Sciatic nerve (tissue), 2 donors: ENCODE measurements at regions not wholly inside any gene's neighbourhood (a gene's known extent, or its start where the extent isn't known, plus 50 kb on each side); places are given as distances from the start of the nearest gene placed in this dataset.
"Not testable (repeated sequence)": the region's sequence is repeated elsewhere in the genome, so short reads cannot be mapped to it uniquely, and the experiment has no call there.

ENCODE experiments used
- ATAC-seq: fragments of 200-7000 bp; cut with Tn5 transposase; one replicate; pipeline ENCODE4 v1.9.1; 2020; ENCODE audit warnings: mild to moderate bottlenecking, moderate library complexity
- DNase-seq: peaks from one replicate; pipeline ENCODE4 v3.0.0-alpha.2; 2020; ENCODE audit warnings: low spot score
- intact Hi-C: fragments of 100-400 bp; cut with DNase I; formaldehyde crosslinking; loops from one replicate; pipeline ENCODE4 v1.14.2; 2022
- donor health status: DM: no; HTN: no; CAD: no.
- donor health status: DM: no; HTN: no; CAD: no.

DNA sequence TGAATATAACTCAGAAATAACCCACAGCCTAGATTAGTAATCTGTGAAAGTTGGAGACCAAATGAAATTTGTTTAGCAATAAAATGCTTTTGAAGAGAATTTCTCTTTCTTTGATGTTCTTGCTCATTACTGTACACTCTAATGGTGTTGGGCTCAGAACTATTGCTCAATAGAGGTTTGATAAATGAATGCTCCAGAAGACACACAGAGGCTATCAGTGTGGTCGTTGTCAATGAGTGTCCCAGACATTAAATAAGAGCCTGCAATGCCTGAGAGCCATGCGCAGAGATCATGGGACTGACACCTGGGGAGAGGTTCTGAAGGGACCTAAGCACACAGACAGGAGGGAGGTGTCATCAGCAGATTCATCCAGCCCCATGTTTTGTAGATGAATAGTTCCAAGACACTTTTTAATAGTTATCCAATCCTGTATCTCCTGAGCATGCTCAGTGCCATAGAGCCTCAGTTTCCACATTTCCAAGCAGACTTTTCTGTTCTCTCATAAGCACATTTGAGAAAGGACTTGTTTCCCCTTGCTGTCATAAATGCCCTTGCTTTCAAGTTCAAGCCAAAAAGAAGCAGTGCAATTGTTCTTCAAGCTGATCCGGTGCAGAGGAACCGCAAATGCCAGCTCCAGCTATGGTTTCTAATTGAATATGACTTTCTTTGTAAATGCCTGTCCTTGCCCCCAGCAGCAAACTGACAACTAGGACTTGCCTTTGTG lies 306.2 kb upstream of the PLGLB1 start:
- intact Hi-C loops, result not testable (repeated sequence)

DNA sequence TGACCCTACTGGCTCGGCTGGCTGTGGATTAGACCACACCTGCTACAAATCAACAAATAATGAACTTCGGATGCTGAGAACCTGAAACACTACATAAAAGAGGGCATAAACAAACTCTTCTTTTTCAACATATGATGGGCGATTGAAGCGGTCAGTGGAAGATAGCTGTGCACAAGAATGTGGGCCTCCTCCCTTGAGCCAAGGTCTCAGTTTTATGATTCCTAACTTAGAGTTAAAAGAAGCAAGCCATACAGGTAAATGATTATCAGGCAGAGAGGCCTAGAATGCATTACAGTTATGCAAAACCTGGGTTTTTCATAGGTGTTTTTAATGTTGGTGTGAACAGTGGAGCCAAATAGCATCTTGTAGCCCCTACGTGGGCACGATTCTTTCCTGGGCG lies 307.9 kb upstream of the PLGLB1 start:
- ATAC-seq, DNase-seq, intact Hi-C loops: not testable (repeated sequence)

More for the DNA sequence above, 306.2 kb upstream of the PLGLB1 start:
- ATAC-seq, DNase-seq: not testable (repeated sequence)

DNA sequence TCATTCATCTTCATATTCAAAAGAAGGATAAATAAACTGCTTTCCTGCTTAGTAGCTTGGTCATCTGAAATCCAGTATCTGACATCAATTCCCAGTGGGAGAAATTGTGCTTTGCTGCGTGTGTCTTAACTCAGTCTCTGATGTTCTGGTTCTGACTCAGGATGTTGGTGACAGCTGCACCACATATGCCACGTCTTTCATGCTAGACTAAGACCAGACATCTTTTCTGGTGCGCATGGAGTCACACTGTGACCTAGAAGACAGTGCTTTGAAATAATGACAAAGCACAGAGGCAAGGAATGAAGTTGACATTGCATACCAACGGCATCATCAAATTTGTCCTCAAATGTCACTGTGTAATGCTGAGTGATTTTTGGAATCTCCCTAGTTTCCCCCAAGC lies 308.8 kb upstream of the PLGLB1 start:
- DNase-seq, ATAC-seq, intact Hi-C loops: not testable (repeated sequence)

DNA sequence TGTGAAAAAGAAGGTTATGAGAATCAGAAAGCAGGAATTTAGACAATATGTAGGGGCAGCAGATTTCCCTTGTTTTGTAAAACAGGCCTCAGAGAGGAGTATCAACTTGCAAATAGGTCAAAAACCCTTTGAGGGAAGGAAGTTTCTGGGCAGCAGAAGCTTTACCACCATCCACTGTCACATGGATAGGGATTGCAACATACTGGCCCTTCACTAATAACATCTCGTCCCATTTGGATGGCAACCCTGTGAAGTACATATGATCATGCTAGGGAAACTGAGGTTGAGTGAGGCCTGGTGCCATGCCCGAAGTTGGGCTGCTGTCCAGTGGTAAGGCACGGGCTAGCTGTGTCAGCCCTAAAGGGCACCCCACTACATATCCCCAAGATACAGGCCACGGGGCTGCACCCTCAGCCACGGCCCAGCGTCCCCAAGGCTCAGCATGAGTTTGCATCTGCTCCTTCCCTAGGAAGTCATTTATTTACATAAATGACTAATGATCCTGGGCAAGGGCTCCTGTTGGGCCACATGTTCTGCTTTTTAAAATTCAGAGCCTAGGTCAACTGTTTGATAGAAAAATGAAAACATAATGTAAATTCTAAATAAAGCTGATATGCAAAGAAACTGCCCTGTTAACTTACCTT lies 310.4 kb upstream of the PLGLB1 start:
- intact Hi-C loops, DNase-seq: not testable (repeated sequence)
- peak; percentile 58 for ATAC-seq

DNA sequence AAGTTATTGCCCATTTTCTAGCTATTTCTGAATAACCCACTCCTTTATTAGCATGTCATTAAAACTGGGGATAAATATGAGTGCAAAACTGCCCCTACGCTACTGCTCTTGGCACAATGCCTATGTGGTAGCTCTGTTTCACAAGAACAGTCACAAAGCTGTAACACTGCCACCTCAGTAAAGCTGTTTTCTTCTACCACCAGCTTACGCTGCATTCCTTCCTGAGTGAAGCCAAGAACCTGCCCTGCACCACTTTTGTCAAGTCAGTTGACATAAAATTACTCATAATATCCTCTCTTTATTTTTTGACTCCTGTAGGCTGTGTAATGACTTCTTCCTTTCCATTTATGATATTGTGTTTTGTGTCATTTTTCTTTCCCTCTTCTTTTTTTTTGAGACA lies 313.2 kb upstream of the PLGLB1 start:
- ATAC-seq, intact Hi-C loops, DNase-seq: not testable (repeated sequence)

DNA sequence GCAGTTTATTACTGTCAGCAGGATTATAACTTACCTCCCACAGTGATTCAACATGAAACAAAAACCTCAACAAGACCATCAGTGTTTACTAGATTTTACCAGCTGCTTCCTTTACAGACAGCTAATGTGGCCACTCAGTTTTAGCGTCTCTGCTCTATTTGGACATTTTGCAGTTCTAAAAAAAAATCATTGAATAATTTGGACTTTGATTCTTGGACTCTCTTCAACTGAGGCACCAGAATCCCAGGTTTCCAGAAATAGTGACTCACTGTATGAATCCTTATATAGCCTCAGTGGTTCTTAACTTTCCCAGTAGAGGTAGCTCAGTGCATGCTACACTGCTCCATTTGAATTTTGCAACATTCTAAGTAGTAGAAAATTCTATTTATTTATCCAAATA lies 317.4 kb upstream of the PLGLB1 start:
- DNase-seq, intact Hi-C loops: not testable (repeated sequence)
- peak; percentile 34 for ATAC-seq

DNA sequence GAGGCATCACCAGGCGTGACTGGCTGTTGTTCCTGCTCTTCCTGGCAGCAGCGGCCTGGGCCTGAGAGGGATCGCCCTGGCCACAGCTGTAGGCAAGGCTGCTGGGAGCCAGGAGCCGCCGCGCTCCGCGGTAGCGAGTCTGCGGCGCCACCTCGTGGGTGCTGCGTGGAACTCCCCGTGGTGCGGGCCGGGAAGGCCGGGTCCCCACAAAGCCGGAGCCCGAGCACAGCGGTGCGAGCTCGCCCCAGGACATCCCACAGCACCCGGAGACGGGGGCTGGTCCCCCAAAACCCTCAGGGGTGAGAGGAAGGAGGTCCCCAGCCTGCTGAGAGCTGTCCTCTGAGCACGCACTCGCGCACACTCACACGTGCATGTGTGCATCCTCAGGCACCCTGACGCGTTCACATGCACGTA lies 320.0 kb upstream of the PLGLB1 start:
- ATAC-seq, intact Hi-C loops: not testable (repeated sequence)
- DNase-seq, result peak; percentile 84

DNA sequence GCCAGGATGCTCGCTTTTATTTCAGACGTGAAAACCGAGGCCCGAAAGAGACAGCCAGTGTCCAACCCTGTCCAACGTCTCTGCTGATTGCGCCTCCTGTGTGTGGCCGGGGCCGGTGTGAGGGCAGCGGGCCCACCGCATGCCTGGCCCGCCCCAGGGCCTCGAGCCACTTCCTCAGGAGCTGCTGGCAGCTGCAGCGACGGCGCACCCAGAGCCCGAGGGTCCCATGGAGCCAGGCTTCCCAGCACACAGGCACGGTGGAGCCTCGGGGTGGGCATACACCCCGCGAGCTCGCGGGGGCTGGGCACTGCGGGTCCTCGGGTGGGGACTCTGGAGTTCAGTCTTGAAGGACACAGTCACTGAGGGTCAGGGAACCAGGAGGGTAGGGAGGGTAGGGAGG lies 320.5 kb upstream of the PLGLB1 start:
- intact Hi-C loops, ATAC-seq, DNase-seq: not testable (repeated sequence)

DNA sequence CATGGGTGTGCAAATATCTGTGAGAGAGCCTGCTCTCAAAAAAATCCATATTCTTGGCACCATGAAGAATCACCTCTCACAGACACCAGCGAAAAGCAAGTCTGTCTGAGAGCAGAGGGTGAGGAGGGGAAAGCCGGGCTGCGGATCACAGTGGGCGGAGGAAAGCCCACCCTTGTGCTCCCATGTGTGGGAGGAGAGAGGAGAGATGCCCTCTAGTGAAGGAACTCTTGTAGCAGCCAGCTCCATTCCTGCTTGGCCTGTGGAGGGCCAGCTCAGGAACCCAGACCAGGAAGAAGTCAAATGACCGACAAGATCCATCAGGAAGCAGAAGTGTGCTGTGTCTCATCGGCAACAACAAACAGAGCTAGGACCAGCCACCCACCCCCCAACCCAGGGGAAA lies 321.7 kb upstream of the PLGLB1 start:
- intact Hi-C loops, DNase-seq, ATAC-seq: not testable (repeated sequence)

DNA sequence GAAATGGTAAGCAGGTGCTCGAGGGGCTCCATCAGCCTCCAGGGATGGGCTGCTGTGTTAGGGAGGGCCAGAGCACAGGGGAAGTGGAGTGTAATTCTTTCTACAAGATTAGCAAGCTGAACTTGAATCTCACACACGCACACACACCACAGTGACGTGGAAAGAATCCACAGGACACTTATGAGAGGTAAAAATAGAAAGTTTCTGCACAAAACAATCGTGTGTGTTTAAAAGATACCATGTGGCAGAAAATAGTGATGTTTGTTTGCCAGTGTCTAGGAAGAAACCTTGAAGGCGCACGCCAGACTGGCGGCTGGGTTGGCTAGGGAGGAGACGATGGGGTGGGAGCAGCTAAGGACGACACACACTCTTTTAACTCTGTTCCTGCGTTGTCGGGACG lies 323.6 kb upstream of the PLGLB1 start:
- ATAC-seq, intact Hi-C loops, DNase-seq: not testable (repeated sequence)

DNA sequence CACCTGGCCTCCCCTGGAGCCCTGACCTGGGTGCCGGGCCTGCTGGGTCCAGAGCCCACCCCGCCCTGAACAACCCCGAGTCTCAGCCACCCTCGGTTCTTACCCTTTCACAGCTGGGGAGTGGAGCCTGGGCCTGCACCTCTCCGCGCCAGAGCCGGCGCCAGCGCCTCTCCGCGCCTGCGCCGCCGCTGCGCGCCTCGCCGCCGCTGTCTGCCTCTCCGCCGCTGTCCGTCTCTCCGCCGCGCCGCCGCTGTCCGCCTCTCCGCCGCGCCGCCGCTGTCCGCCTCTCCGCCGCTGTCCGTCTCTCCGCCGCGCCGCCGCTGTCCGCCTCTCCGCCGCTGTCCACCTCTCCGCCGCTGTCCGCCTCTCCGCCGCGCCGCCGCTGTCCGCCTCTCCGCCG lies 326.9 kb upstream of the PLGLB1 start:
- intact Hi-C loops, ATAC-seq, DNase-seq: not testable (repeated sequence)

DNA sequence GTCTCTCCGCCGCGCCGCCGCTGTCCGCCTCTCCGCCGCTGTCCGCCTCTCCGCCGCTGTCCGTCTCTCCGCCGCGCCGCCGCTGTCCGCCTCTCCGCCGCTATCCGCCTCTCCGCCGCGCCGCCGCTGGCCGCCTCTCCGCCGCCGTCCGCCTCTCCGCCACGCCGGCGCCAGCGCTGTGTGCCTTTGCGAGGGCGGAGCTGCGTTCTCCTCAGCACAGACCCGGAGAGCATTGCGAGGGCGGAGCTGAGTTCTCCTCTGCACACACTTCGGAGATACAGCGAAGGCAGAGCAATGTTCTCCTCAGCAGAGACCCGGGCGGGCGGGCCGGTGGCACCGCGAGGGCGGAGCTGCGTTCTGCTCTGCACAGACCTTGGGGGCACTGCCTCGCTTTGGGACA lies 327.4 kb upstream of the PLGLB1 start:
- intact Hi-C loops, DNase-seq, ATAC-seq: not testable (repeated sequence)

DNA sequence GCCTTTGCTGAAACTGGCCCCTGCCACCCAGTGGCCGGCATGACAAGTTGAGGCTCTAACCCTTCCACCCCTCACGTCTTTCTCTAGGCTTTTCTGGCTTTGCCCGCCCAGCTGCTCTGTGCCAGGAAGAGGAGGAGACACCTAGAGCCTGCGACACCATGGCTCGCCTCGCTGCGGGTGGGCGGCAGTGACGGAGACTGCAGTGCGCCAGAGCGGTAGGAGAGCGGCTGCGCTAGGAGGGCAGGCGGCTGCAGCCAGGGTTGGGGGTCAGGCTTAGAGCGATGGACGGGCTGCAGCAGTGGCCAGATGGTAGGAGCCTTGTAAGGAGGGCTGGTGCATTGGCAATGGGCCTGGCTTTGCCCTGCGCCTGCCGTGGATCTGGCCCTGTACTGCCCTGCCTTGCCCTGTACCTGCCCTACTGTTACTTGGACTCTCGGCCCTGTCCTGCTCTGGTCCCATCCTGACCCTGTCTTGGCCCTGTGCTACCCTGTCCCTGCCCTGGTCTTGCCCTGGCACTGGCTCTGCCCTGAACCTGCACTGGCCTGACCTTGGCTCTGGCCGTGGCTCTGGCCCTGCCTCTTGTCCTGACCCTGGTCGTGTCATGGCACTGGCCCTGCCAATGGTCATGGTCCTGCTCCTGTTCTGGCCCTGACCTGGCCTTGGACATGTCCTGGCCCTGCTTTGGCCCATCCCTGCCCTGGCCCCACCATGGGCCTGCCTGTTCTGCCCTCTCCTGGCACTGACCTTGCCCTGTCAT lies 330.7 kb upstream of the PLGLB1 start:
- intact Hi-C loops, result not testable (repeated sequence)

DNA sequence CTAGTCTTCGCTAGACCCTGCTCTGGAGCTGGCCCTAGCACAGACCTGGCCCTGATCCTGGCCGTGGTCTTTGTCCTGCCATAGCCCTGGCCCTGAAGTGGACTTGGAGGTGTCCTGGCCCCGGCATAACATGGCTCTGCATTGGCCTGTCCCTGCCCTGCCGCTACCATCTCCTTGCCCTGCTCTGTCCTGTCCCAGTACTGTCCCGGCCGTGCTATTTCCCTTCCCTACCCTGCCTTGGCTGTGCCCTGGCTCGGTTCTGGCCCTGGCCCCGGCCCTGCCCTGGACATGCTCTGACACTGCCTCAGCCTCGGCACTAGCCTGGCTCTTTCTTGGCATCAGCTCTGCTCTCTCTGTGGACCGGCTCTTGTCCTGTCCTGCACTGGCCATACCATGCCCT lies 331.8 kb upstream of the PLGLB1 start:
- ATAC-seq, intact Hi-C loops: not testable (repeated sequence)

More for the DNA sequence above, 330.7 kb upstream of the PLGLB1 start:
- not testable (repeated sequence) for DNase-seq, ATAC-seq

DNA sequence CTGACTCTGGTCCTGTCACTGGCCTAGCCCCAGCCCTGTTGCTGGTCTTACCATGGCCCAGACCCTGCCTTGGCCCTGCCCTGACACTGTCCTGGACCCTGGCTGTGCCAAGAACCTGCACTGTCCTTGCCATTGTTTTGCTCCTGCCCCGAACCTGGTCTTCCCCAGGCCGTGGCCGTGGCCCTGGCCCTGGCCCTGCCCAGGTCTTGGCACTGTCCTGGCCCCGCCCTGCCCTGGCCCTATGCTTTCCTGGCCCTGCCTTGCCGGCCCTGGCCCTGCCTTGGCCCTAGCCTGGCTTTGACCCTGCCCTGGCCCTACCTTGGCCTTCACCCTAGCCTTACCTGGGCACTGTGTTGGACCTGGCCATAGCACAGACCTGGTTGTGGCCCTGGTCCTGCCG lies 332.5 kb upstream of the PLGLB1 start:
- DNase-seq, ATAC-seq, intact Hi-C loops: not testable (repeated sequence)

More for the DNA sequence above, 331.8 kb upstream of the PLGLB1 start:
- DNase-seq, result not testable (repeated sequence)

DNA sequence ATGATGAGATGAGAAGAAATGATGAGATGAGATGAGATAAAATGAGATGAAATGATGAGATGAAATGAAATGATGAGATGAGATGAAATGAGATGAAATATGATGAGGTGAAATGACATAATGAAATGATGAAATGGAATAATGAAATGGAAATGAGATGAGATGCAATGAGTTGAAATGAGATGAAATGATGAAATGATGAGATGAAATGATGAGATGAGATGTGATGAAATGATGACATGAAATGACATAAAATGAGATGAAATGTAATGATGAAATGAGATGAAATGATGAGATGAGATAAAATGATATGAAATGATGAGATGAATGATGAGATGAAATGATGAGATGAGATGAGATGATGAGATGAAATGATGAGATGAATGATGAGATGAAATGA lies 338.6 kb upstream of the PLGLB1 start:
- DNase-seq, intact Hi-C loops: not testable (repeated sequence)

DNA sequence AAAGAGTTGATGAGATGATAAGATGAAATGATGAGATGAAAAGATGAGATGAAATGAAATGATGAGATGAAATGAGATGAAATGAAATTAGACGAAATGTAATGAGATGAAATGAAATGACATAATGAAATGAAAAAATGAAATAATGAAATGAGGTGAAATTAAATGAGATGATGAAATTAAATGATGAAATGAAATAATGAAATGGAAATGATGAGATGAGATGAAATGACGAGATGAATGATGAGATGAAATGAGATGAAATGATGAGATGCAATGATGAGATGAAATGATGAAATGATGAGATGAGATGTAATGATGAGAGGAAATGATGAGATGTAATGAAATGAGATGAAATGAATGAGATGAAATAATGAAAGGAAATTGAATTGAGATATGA lies 339.3 kb upstream of the PLGLB1 start:
- intact Hi-C loops, DNase-seq: not testable (repeated sequence)

More for the DNA sequence above, 338.6 kb upstream of the PLGLB1 start:
- ATAC-seq, result not testable (repeated sequence)

DNA sequence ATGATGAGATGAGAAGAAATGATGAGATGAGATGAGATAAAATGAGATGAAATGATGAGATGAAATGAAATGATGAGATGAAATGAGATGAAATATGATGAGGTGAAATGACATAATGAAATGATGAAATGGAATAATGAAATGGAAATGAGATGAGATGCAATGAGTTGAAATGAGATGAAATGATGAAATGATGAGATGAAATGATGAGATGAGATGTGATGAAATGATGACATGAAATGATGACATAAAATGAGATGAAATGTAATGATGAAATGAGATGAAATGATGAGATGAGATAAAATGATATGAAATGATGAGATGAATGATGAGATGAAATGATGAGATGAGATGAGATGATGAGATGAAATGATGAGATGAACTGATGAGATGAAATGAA lies 340.2 kb upstream of the PLGLB1 start:
- ATAC-seq, DNase-seq, intact Hi-C loops: not testable (repeated sequence)

More for the DNA sequence above, 339.3 kb upstream of the PLGLB1 start:
- ATAC-seq, result not testable (repeated sequence)

DNA sequence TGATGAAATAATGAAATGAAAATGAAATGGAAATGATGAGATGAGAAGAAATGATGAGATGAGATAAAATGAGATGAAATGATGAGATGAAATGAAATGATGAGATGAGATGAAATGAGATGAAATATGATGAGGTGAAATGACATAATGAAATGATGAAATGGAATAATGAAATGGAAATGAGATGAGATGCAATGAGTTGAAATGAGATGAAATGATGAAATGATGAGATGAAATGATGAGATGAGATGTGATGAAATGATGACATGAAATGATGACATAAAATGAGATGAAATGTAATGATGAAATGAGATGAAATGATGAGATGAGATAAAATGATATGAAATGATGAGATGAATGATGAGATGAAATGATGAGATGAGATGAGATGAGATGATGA lies 342.7 kb upstream of the PLGLB1 start:
- ATAC-seq, DNase-seq, intact Hi-C loops: not testable (repeated sequence)
